ENCODE measurements at regions not wholly inside any gene's neighbourhood (a gene's known extent, or its start where the extent isn't known, plus 50 kb on each side); places are given as distances from the start of the nearest gene placed in this dataset.
A peak's percentile ranks its signal among the peaks of the same experiment; 100 is the strongest.

DNA sequence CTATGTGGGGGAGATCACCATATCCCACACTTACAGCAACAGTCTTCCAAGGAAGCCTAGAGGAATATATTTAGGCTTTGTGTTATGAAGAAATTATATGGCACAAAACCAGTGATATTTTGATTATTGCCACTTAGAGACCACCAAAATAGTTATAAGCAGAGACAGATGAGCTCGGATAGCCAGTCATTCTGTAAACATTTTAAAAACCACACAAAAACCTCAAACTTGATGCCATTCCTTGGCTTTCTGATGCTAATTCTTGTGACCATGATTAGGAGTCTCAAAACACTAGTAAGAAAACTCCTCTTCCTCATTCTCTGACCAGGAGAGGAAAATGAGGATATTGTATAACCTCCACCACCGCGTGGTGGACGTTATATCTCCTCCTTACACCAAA is 496.4 kb downstream of the FOXO1 start:
- no peak overlapping the region for H3K27ac ChIP-seq (ENCODE audit: low read depth, low read length)
- H3K9ac ChIP-seq (ENCODE audit: low read length), result no peak overlapping the region
- H3K4me3 ChIP-seq (ENCODE audit: low read depth, low read length), result no peak overlapping the region
- H3K9me3 ChIP-seq (ENCODE audit: control insufficient read depth, insufficient read depth, low read depth, low read length), result no peaks in the 10 kb centered on the region
- H3K27me3 ChIP-seq (ENCODE audit: control insufficient read depth, insufficient read depth, low read length), result peaks cover 25% of the 10 kb centered on the region
- no peaks in the 10 kb centered on the region for H3K36me3 ChIP-seq (ENCODE audit: control insufficient read depth, insufficient read depth, low read length)
- peaks cover 6% of the 10 kb centered on the region for H3K4me1 ChIP-seq (ENCODE audit: control insufficient read depth, insufficient read depth, low read length)

DNA sequence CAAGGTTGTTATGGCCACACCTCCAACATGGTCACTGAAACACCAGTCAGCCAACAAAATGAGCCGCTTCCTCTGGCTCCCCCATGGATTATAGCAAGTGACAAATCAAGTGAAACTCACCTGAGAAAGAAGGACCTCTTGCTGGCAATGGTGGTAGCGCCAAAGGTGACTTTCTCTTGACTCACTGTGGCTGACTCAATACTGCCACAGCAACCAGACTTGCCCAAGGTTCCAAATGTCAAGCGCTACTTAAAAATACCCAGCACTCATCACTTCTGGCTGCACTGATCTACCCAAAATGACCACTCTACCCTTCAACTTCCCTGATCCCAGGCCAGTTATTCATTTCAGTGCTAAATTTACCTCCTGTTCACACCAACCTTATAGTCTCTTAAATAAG is 495.5 kb downstream of the FOXO1 start:
- H3K36me3 ChIP-seq (ENCODE audit: control insufficient read depth, insufficient read depth, low read length), result no peaks in the 10 kb centered on the region
- no peak overlapping the region for H3K4me3 ChIP-seq (ENCODE audit: low read depth, low read length)
- no peaks in the 10 kb centered on the region for H3K9me3 ChIP-seq (ENCODE audit: control insufficient read depth, insufficient read depth, low read depth, low read length)
- no peak overlapping the region for H3K27ac ChIP-seq (ENCODE audit: low read depth, low read length)
- H3K27me3 ChIP-seq (ENCODE audit: control insufficient read depth, insufficient read depth, low read length), result peaks cover 30% of the 10 kb centered on the region
- H3K4me1 ChIP-seq (ENCODE audit: control insufficient read depth, insufficient read depth, low read length), result peaks cover 6% of the 10 kb centered on the region
- no peak overlapping the region for H3K9ac ChIP-seq (ENCODE audit: low read length)

- no peak overlapping the region for H3K27ac ChIP-seq (ENCODE audit: low read depth, low read length)
- no peaks in the 10 kb centered on the region for H3K9me3 ChIP-seq (ENCODE audit: control insufficient read depth, insufficient read depth, low read depth, low read length)
- peaks cover 6% of the 10 kb centered on the region for H3K4me1 ChIP-seq (ENCODE audit: control insufficient read depth, insufficient read depth, low read length)
- H3K36me3 ChIP-seq (ENCODE audit: control insufficient read depth, insufficient read depth, low read length), result no peaks in the 10 kb centered on the region
- H3K9ac ChIP-seq (ENCODE audit: low read length), result no peak overlapping the region
- H3K27me3 ChIP-seq (ENCODE audit: control insufficient read depth, insufficient read depth, low read length), result peaks cover 30% of the 10 kb centered on the region
- peak overlapping the region; percentile 47 for H3K4me3 ChIP-seq (ENCODE audit: low read depth, low read length)
Observed at GRCh38 chr13:40171566-40171965, 494.9 kb downstream of the FOXO1 start.

DNA sequence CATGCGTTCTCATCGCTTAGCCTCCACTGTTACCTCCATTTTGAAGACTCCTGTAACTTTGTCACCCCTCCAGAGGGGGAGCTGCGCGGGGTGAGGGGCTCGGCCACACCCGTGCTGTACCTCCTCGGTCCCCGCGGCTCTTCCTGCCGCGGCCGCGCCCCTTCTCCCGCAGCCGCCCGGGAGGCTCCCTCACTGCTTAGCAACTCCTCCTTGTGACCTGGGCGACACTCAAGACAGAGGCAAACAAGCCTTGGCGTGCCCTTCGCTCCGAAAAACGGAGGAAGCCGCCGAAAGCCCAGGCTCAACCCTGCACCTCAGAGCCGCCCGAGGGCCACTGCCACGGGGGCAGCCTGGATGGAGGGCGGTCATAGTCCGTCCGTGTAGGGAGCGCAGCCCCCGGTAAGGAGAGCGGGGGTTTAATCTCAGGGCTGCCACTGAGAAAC is 494.3 kb downstream of the FOXO1 start:
- H3K36me3 ChIP-seq (ENCODE audit: control insufficient read depth, insufficient read depth, low read length), result no peaks in the 10 kb centered on the region
- peak overlapping the region; percentile 47 for H3K4me3 ChIP-seq (ENCODE audit: low read depth, low read length)
- peaks cover 34% of the 10 kb centered on the region for H3K27me3 ChIP-seq (ENCODE audit: control insufficient read depth, insufficient read depth, low read length)
- no peaks in the 10 kb centered on the region for H3K9me3 ChIP-seq (ENCODE audit: control insufficient read depth, insufficient read depth, low read depth, low read length)
- H3K27ac ChIP-seq (ENCODE audit: low read depth, low read length), result no peak overlapping the region
- peaks cover 6% of the 10 kb centered on the region for H3K4me1 ChIP-seq (ENCODE audit: control insufficient read depth, insufficient read depth, low read length)
- no peak overlapping the region for H3K9ac ChIP-seq (ENCODE audit: low read length)

- no peak overlapping the region for H3K4me3 ChIP-seq (ENCODE audit: low read depth, low read length)
- H3K4me1 ChIP-seq (ENCODE audit: control insufficient read depth, insufficient read depth, low read length), result peaks cover 6% of the 10 kb centered on the region
- no peak overlapping the region for H3K9ac ChIP-seq (ENCODE audit: low read length)
- H3K27ac ChIP-seq (ENCODE audit: low read depth, low read length), result no peak overlapping the region
- H3K36me3 ChIP-seq (ENCODE audit: control insufficient read depth, insufficient read depth, low read length), result no peaks in the 10 kb centered on the region
- peaks cover 41% of the 10 kb centered on the region for H3K27me3 ChIP-seq (ENCODE audit: control insufficient read depth, insufficient read depth, low read length)
- no peaks in the 10 kb centered on the region for H3K9me3 ChIP-seq (ENCODE audit: control insufficient read depth, insufficient read depth, low read depth, low read length)
Observed at GRCh38 chr13:40172878-40173277, 493.6 kb downstream of the FOXO1 start.

DNA sequence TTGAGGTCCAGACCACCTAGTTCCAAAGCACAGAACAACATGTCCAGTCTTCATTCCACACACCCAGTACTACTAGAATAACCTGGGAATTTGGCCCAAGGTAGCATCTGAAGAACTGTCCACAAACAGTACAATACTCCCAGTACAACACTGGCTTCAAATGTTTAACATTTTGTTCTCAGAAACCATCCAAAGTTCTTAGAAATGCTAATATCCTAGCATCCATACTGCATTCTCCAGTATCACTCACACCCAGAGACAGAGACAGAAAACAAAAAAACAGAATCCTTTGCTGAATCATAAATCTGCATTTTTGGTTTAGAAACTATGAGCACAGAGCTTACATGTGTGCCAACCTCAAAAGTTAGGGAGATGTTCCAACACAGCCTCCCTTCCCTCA is 490.8 kb downstream of the FOXO1 start:
- Histone ChIP-seq H3K9me3 (ENCODE audit: control insufficient read depth, insufficient read depth, low read depth, low read length) (no peaks in the 10 kb centered on the region), H3K27me3 (ENCODE audit: control insufficient read depth, insufficient read depth, low read length) (peaks cover 58% of the 10 kb centered on the region), H3K4me1 (ENCODE audit: control insufficient read depth, insufficient read depth, low read length) (peaks cover 6% of the 10 kb centered on the region)

DNA sequence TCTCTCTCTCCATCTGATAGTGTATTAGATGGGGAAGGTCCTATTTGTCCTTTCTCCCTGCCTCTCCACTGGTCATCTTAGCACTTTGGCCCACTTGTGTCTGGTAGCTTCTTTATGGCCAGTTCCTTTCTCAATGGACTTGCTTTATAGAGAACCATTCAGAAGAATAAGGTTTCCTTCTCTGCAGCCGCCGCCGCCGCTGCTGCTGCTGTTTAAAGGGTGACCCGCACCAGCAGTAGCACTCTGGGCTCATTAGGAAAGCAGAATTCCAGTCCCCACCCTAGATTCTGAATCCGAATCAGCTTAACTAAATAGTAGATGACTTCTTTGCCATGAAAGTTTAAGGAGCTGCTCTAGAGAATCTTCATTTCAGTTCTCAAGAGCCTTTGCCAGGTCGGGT is 490.2 kb downstream of the FOXO1 start:
- Histone ChIP-seq H3K9me3 (ENCODE audit: control insufficient read depth, insufficient read depth, low read depth, low read length) (no peaks in the 10 kb centered on the region), H3K27ac (ENCODE audit: low read depth, low read length) (no peak overlapping the region), H3K4me3 (ENCODE audit: low read depth, low read length) (no peak overlapping the region), H3K9ac (ENCODE audit: low read length) (no peak overlapping the region), H3K36me3 (ENCODE audit: control insufficient read depth, insufficient read depth, low read length) (no peaks in the 10 kb centered on the region), H3K4me1 (ENCODE audit: control insufficient read depth, insufficient read depth, low read length) (peaks cover 6% of the 10 kb centered on the region), H3K27me3 (ENCODE audit: control insufficient read depth, insufficient read depth, low read length) (peaks cover 58% of the 10 kb centered on the region)

More for the DNA sequence above, 490.8 kb downstream of the FOXO1 start:
- Histone ChIP-seq H3K27ac (ENCODE audit: low read depth, low read length) (no peak overlapping the region), H3K4me3 (ENCODE audit: low read depth, low read length) (no peak overlapping the region), H3K36me3 (ENCODE audit: control insufficient read depth, insufficient read depth, low read length) (no peaks in the 10 kb centered on the region), H3K9ac (ENCODE audit: low read length) (no peak overlapping the region)

DNA sequence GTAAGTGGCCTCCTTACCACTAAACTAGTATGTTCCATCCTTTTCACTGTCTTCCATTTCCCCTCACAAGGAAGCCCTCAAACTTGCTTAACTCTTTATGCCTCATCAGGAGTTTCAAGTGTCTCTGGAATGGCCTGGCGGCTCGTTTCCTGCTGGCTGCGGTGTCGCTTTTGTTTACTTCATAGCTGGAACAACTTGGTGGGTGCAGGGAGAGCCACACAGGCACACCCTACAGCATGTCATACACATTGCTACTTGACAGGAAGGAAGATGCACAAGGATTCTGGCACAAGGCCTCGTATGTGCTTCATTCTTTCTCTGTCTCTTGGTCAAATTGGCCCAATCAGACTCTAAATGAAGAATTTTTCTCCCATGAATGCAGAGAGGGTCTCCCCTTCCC is 488.3 kb downstream of the FOXO1 start:
- peaks cover 43% of the 10 kb centered on the region for H3K27me3 ChIP-seq (ENCODE audit: control insufficient read depth, insufficient read depth, low read length)
- no peaks in the 10 kb centered on the region for H3K4me1 ChIP-seq (ENCODE audit: control insufficient read depth, insufficient read depth, low read length)
- no peak overlapping the region for H3K9ac ChIP-seq (ENCODE audit: low read length)

GRCh38 chr13:40179445-40180281 is 486.8 kb downstream of the FOXO1 start:
- Histone ChIP-seq H3K4me1 (ENCODE audit: control insufficient read depth, insufficient read depth, low read length) (no peaks in the 10 kb centered on the region), H3K36me3 (ENCODE audit: control insufficient read depth, insufficient read depth, low read length) (no peaks in the 10 kb centered on the region), H3K4me3 (ENCODE audit: low read depth, low read length) (no peak overlapping the region), H3K9me3 (ENCODE audit: control insufficient read depth, insufficient read depth, low read depth, low read length) (no peaks in the 10 kb centered on the region), H3K9ac (ENCODE audit: low read length) (no peak overlapping the region), H3K27ac (ENCODE audit: low read depth, low read length) (no peak overlapping the region), H3K27me3 (ENCODE audit: control insufficient read depth, insufficient read depth, low read length) (peaks cover 37% of the 10 kb centered on the region)

More for the DNA sequence above, 488.3 kb downstream of the FOXO1 start:
- Histone ChIP-seq H3K27ac (ENCODE audit: low read depth, low read length) (no peak overlapping the region), H3K36me3 (ENCODE audit: control insufficient read depth, insufficient read depth, low read length) (no peaks in the 10 kb centered on the region), H3K4me3 (ENCODE audit: low read depth, low read length) (no peak overlapping the region), H3K9me3 (ENCODE audit: control insufficient read depth, insufficient read depth, low read depth, low read length) (no peaks in the 10 kb centered on the region)

DNA sequence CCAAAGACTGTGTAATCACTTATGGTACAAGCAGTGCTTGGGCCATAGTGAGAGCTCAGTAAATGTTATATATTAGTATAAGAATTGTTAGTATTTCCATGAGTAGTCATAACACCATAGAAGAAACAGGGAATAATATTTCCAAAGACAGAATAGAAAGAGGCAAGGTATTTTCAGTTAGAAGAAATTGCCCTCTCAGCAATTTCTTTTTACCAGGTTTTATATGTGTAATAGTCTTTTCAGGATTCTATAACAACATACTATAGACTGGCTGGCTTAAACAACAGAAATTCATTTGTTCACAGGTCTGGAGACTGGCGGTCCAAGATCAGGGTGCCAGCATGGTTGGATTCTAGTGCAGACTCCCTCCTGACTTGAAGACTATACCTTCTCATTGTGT is 485.7 kb downstream of the FOXO1 start:
- Histone ChIP-seq H3K9me3 (ENCODE audit: control insufficient read depth, insufficient read depth, low read depth, low read length) (no peaks in the 10 kb centered on the region), H3K9ac (ENCODE audit: low read length) (no peak overlapping the region), H3K36me3 (ENCODE audit: control insufficient read depth, insufficient read depth, low read length) (no peaks in the 10 kb centered on the region), H3K27me3 (ENCODE audit: control insufficient read depth, insufficient read depth, low read length) (peaks cover 29% of the 10 kb centered on the region), H3K4me1 (ENCODE audit: control insufficient read depth, insufficient read depth, low read length) (no peaks in the 10 kb centered on the region), H3K27ac (ENCODE audit: low read depth, low read length) (no peak overlapping the region), H3K4me3 (ENCODE audit: low read depth, low read length) (no peak overlapping the region)

GRCh38 chr13:40181203-40181845 is 485.1 kb downstream of the FOXO1 start:
- Histone ChIP-seq H3K9ac (ENCODE audit: low read length) (no peak overlapping the region), H3K27ac (ENCODE audit: low read depth, low read length) (no peak overlapping the region), H3K9me3 (ENCODE audit: control insufficient read depth, insufficient read depth, low read depth, low read length) (no peaks in the 10 kb centered on the region), H3K4me3 (ENCODE audit: low read depth, low read length) (no peak overlapping the region), H3K36me3 (ENCODE audit: control insufficient read depth, insufficient read depth, low read length) (no peaks in the 10 kb centered on the region), H3K4me1 (ENCODE audit: control insufficient read depth, insufficient read depth, low read length) (no peaks in the 10 kb centered on the region), H3K27me3 (ENCODE audit: control insufficient read depth, insufficient read depth, low read length) (peaks cover 29% of the 10 kb centered on the region; the same call in 1 of the 2 replicates)

Measured in HUES6 (cell line).